Gastrocnemius medialis (tissue), 4 donors: ENCODE measurements at regions not wholly inside any gene's neighbourhood (a gene's known extent, or its start where the extent isn't known, plus 50 kb on each side); places are given as distances from the start of the nearest gene placed in this dataset.
"Not testable (repeated sequence)": the region's sequence is repeated elsewhere in the genome, so short reads cannot be mapped to it uniquely, and the experiment has no call there.

Source experiments
- ATAC-seq, 2 donors: fragments of 150-250 bp; one replicate each; pipeline ENCODE4 v1.9.1; 2016
- DNase-seq, 2 donors: peaks; one replicate each; pipeline ENCODE4 v3.0.0-alpha.2; 2019
- H3K27ac ChIP-seq, 4 donors: fragments of 200-600 bp; sonication (generic); 1 replicate in 1 of 4; 2 replicates in 3 of 4; pipeline ENCODE4 v1.5.1; 2016 to 2018; ENCODE audit warnings: mild to moderate bottlenecking in 2 of 4, moderate library complexity in 1 of 4
- H3K27me3 ChIP-seq, 3 donors: fragments of 200-600 bp; sonication (generic) in 2 of 3; 1 replicate in 1 of 3; 2 replicates in 2 of 3; pipeline versions ENCODE4 v1.5.1 to v1.6.0; 2016 to 2019; ENCODE audit warnings: mild to moderate bottlenecking in 1 of 3, moderate library complexity in 1 of 3
- H3K36me3 ChIP-seq, 2 donors: fragments of 200-600 bp; sonication (generic) in 1 of 2; one replicate each; pipeline ENCODE4 v1.5.1; 2017 to 2018
- H3K4me1 ChIP-seq, 2 donors: fragments of 200-600 bp; sonication (generic) in 1 of 2; one replicate each; pipeline ENCODE4 v1.5.1; 2016 to 2017; ENCODE audit warnings: mild to moderate bottlenecking in 2 of 2
- H3K4me3 ChIP-seq, 4 donors: fragments of 200-600 bp; sonication (generic) in 3 of 4; 1 replicate in 1 of 4; 2 replicates in 3 of 4; pipeline ENCODE4 v1.5.1; 2016 to 2019; ENCODE audit warnings: mild to moderate bottlenecking in 2 of 4
- H3K9me3 ChIP-seq, 3 donors: fragments of 200-600 bp; sonication (generic) in 2 of 3; 1 replicate in 1 of 3; 2 replicates in 2 of 3; pipeline ENCODE4 v1.5.1; 2016 to 2019
- CTCF ChIP-seq, 5 experiments: fragments of 450-650 bp in 3 of 5; fragments of 200-600 bp in 2 of 5; sonication (generic) in 2 of 5; IDR thresholded peaks in 4 of 5; conservative IDR thresholded peaks in 1 of 5; 1 replicate in 4 of 5; 2 replicates in 1 of 5; pipeline ENCODE4 v1.5.1; 2016 to 2019; ENCODE audit warnings: antibody characterized with exemption in 5 of 5, mild to moderate bottlenecking in 3 of 5, moderate library complexity in 3 of 5
- POLR2A ChIP-seq, 2 donors: fragments of 450-650 bp; IDR thresholded peaks; one replicate each; pipeline ENCODE4 v1.6.1; 2017; ENCODE audit warnings: antibody characterized with exemption in 2 of 2, mild to moderate bottlenecking in 2 of 2, moderate library complexity in 2 of 2
- in situ Hi-C, 4 donors: fragments of 200-750 bp; cut with MboI; loops; one replicate each; pipeline versions ENCODE4 v1.15.0 to v1.8.0; 2017; ENCODE audit warnings: low sequenced_read_pairs in 4 of 4
- intact Hi-C: fragments of 100-400 bp; cut with DNase I; formaldehyde crosslinking; loops from one replicate; pipeline ENCODE4 v1.15.1; 2023; ENCODE audit warnings: low total_unique reads

GRCh38 chr10:59432207-59432900, 70.0 kb upstream of the FAM13C start:
- in situ Hi-C loops (no loop called here), intact Hi-C loops (no loop called here)
- no peak overlapping the region for H3K4me3 ChIP-seq
- no peak for ATAC-seq
- no peak overlapping the region for H3K27ac ChIP-seq
- no peaks in the 10 kb centered on the region for H3K9me3 ChIP-seq
- DNase-seq, result no peak
- no peaks in the 10 kb centered on the region for H3K36me3 ChIP-seq
- TF ChIP-seq CTCF (IDR thresholded peaks at IDR 0.05 in 4 of 5, conservative IDR thresholded peaks at IDR 0.05 in 1 of 5) (no peak), POLR2A (IDR thresholded peaks at IDR 0.05) (no peak)
- H3K4me1 ChIP-seq, result peaks cover 0 to 4% of the 10 kb centered on the region in 2 donors
- no peaks in the 10 kb centered on the region for H3K27me3 ChIP-seq

GRCh38 chr10:59413795-59414194, 51.4 kb upstream of the FAM13C start:
- H3K9me3 ChIP-seq, in situ Hi-C loops, ATAC-seq, H3K4me3 ChIP-seq, DNase-seq, H3K4me1 ChIP-seq, H3K27me3 ChIP-seq, H3K27ac ChIP-seq, intact Hi-C loops, H3K36me3 ChIP-seq: not testable (repeated sequence)
